OCI-LY7 (cell line): ENCODE measurements at regions not wholly inside any gene's neighbourhood (a gene's known extent, or its start where the extent isn't known, plus 50 kb on each side); places are given as distances from the start of the nearest gene placed in this dataset.

Experiments
- CTCF ChIP-seq: fragments of 200-600 bp; sonication (generic); conservative IDR thresholded peaks from 2 replicates; pipeline ENCODE4 v1.5.1; 2014; ENCODE audit warnings: mild to moderate bottlenecking, antibody characterized with exemption, low read length, moderate library complexity, mixed read lengths
- EZH2phosphoT487 ChIP-seq: fragments of 200-600 bp; sonication (generic); IDR thresholded peaks from 2 replicates; pipeline ENCODE4 v1.6.1; 2018; ENCODE audit warnings: low read depth, borderline replicate concordance, mild to moderate bottlenecking, mixed run types, antibody characterized with exemption, low read length, moderate library complexity, mixed read lengths

GRCh38 chr11:106246495-106246894, 169.0 kb downstream of the AASDHPPT start:
- no peak for TF ChIP-seq CTCF
- no peak for TF ChIP-seq EZH2phosphoT487
